GM19452 (cell line): ENCODE measurements at regions not wholly inside any gene's neighbourhood (a gene's known extent, or its start where the extent isn't known, plus 50 kb on each side); places are given as distances from the start of the nearest gene placed in this dataset.

Source experiments
- ATAC-seq: cut with Tn5 transposase; IDR thresholded peaks from one replicate; pipeline ENCODE4 v1.9.1; 2021; ENCODE audit not compliant: unreplicated experiment

GRCh38 chr2:136062066-136062837 is 55.7 kb downstream of the CXCR4 start:
- ATAC-seq: no peak

- no peak for ATAC-seq
These were observed 57.5 kb downstream of the CXCR4 start for GRCh38 chr2:136060416-136060815.

- peak; percentile 45 for ATAC-seq
These were observed 58.9 kb downstream of the CXCR4 start for GRCh38 chr2:136059036-136059472.

GRCh38 chr2:136058262-136058661 is 59.7 kb downstream of the CXCR4 start:
- no peak for ATAC-seq

GRCh38 chr2:136057802-136058140 is 60.2 kb downstream of the CXCR4 start:
- ATAC-seq: no peak

GRCh38 chr2:136057023-136057801 is 60.7 kb downstream of the CXCR4 start:
- peak; percentile 34 for ATAC-seq

- ATAC-seq: peak; percentile 38
These were observed 61.8 kb downstream of the CXCR4 start for GRCh38 chr2:136055929-136056688.

GRCh38 chr2:136054856-136055255 is 63.1 kb downstream of the CXCR4 start:
- ATAC-seq: no peak

- peak; percentile 26 for ATAC-seq
These were observed 65.3 kb downstream of the CXCR4 start for GRCh38 chr2:136052369-136053362.

GRCh38 chr2:136051725-136052048 is 66.3 kb upstream of the DARS1 start:
- ATAC-seq: no peak

GRCh38 chr2:136051001-136051724 is 65.7 kb upstream of the DARS1 start:
- ATAC-seq: peak; percentile 44

- ATAC-seq: no peak
These were observed 64.8 kb upstream of the DARS1 start for GRCh38 chr2:136049991-136050920.

- no peak for ATAC-seq
These were observed 63.8 kb upstream of the DARS1 start for GRCh38 chr2:136049011-136049742.

GRCh38 chr2:136045835-136046570 is 60.6 kb upstream of the DARS1 start:
- ATAC-seq: no peak

- no peak for ATAC-seq
These were observed 59.9 kb upstream of the DARS1 start for GRCh38 chr2:136045344-136045743.
